ENCODE measurements at regions not wholly inside any gene's neighbourhood (a gene's known extent, or its start where the extent isn't known, plus 50 kb on each side); places are given as distances from the start of the nearest gene placed in this dataset.

- no peak overlapping the region for H3K4me3 ChIP-seq (ENCODE audit: low read depth, low read length)
- no peak overlapping the region for H2AFZ ChIP-seq (ENCODE audit: low read length, unreplicated experiment)
- H3K4me1 ChIP-seq (ENCODE audit: control insufficient read depth, insufficient read depth, low read length, unreplicated experiment) = no peaks in the 10 kb centered on the region
- no peaks in the 10 kb centered on the region for H3K79me2 ChIP-seq (ENCODE audit: control insufficient read depth, insufficient read depth, low read length, unreplicated experiment)
- H3K36me3 ChIP-seq (ENCODE audit: insufficient read depth, low read length) = no peaks in the 10 kb centered on the region
- peaks cover 39% of the 10 kb centered on the region for H3K27me3 ChIP-seq (ENCODE audit: insufficient read depth, low read length)
- no peak overlapping the region for H3K27ac ChIP-seq (ENCODE audit: low read depth, low read length)
Observed at GRCh38 chr4:4808086-4808485, 51.4 kb upstream of the MSX1 start.

GRCh38 chr4:4805887-4806286 lies 53.6 kb upstream of the MSX1 start:
- no peaks in the 10 kb centered on the region for H3K4me1 ChIP-seq (ENCODE audit: control insufficient read depth, insufficient read depth, low read length, unreplicated experiment)
- no peaks in the 10 kb centered on the region for H3K79me2 ChIP-seq (ENCODE audit: control insufficient read depth, insufficient read depth, low read length, unreplicated experiment)
- no peak overlapping the region for H3K27ac ChIP-seq (ENCODE audit: low read depth, low read length)
- H3K4me3 ChIP-seq (ENCODE audit: low read depth, low read length) = no peak overlapping the region
- no peaks in the 10 kb centered on the region for H3K36me3 ChIP-seq (ENCODE audit: insufficient read depth, low read length)
- H2AFZ ChIP-seq (ENCODE audit: low read length, unreplicated experiment) = no peak overlapping the region
- H3K27me3 ChIP-seq (ENCODE audit: insufficient read depth, low read length) = peaks cover 18% of the 10 kb centered on the region

GRCh38 chr4:4803912-4804296 lies 55.6 kb upstream of the MSX1 start:
- H3K27ac ChIP-seq (ENCODE audit: low read depth, low read length) = no peak overlapping the region
- H3K4me3 ChIP-seq (ENCODE audit: low read depth, low read length) = no peak overlapping the region
- H2AFZ ChIP-seq (ENCODE audit: low read length, unreplicated experiment) = no peak overlapping the region
- H3K79me2 ChIP-seq (ENCODE audit: control insufficient read depth, insufficient read depth, low read length, unreplicated experiment) = no peaks in the 10 kb centered on the region
- no peaks in the 10 kb centered on the region for H3K36me3 ChIP-seq (ENCODE audit: insufficient read depth, low read length)
- peaks cover under 1% of the 10 kb centered on the region; the same call in 1 of the 2 replicates for H3K27me3 ChIP-seq (ENCODE audit: insufficient read depth, low read length)
- H3K4me1 ChIP-seq (ENCODE audit: control insufficient read depth, insufficient read depth, low read length, unreplicated experiment) = peaks cover 5% of the 10 kb centered on the region

- H3K79me2 ChIP-seq (ENCODE audit: control insufficient read depth, insufficient read depth, low read length, unreplicated experiment) = no peaks in the 10 kb centered on the region
- no peak overlapping the region for H2AFZ ChIP-seq (ENCODE audit: low read length, unreplicated experiment)
- H3K36me3 ChIP-seq (ENCODE audit: insufficient read depth, low read length) = no peaks in the 10 kb centered on the region
- no peak overlapping the region for H3K27ac ChIP-seq (ENCODE audit: low read depth, low read length)
- no peaks in the 10 kb centered on the region for H3K27me3 ChIP-seq (ENCODE audit: insufficient read depth, low read length)
- H3K4me1 ChIP-seq (ENCODE audit: control insufficient read depth, insufficient read depth, low read length, unreplicated experiment) = peaks cover 5% of the 10 kb centered on the region
- H3K4me3 ChIP-seq (ENCODE audit: low read depth, low read length) = no peak overlapping the region
Observed at GRCh38 chr4:4803216-4803911, 56.1 kb upstream of the MSX1 start.

- no peaks in the 10 kb centered on the region for H3K36me3 ChIP-seq (ENCODE audit: insufficient read depth, low read length)
- H3K4me1 ChIP-seq (ENCODE audit: control insufficient read depth, insufficient read depth, low read length, unreplicated experiment) = peaks cover 5% of the 10 kb centered on the region
- H3K79me2 ChIP-seq (ENCODE audit: control insufficient read depth, insufficient read depth, low read length, unreplicated experiment) = no peaks in the 10 kb centered on the region
- H3K27ac ChIP-seq (ENCODE audit: low read depth, low read length) = no peak overlapping the region
- peaks cover 17% of the 10 kb centered on the region; the same call in 1 of the 2 replicates for H3K27me3 ChIP-seq (ENCODE audit: insufficient read depth, low read length)
- peak overlapping the region; percentile 55 for H3K4me3 ChIP-seq (ENCODE audit: low read depth, low read length)
- H2AFZ ChIP-seq (ENCODE audit: low read length, unreplicated experiment) = peak overlapping the region; percentile 52
Observed at GRCh38 chr4:4800646-4801408, 58.6 kb upstream of the MSX1 start.

GRCh38 chr4:4794421-4794820 lies 65.0 kb upstream of the MSX1 start:
- no peaks in the 10 kb centered on the region for H3K79me2 ChIP-seq (ENCODE audit: control insufficient read depth, insufficient read depth, low read length, unreplicated experiment)
- H3K4me1 ChIP-seq (ENCODE audit: control insufficient read depth, insufficient read depth, low read length, unreplicated experiment) = no peaks in the 10 kb centered on the region
- H3K27ac ChIP-seq (ENCODE audit: low read depth, low read length) = no peak overlapping the region
- H3K36me3 ChIP-seq (ENCODE audit: insufficient read depth, low read length) = no peaks in the 10 kb centered on the region
- H3K27me3 ChIP-seq (ENCODE audit: insufficient read depth, low read length) = peaks cover 27% of the 10 kb centered on the region
- no peak overlapping the region for H2AFZ ChIP-seq (ENCODE audit: low read length, unreplicated experiment)
- no peak overlapping the region for H3K4me3 ChIP-seq (ENCODE audit: low read depth, low read length)

GRCh38 chr4:4792466-4792865 lies 67.0 kb upstream of the MSX1 start:
- no peaks in the 10 kb centered on the region for H3K36me3 ChIP-seq (ENCODE audit: insufficient read depth, low read length)

GRCh38 chr4:4791299-4792111 lies 68.0 kb upstream of the MSX1 start:
- no peak overlapping the region for H3K27ac ChIP-seq (ENCODE audit: low read depth, low read length)
- no peaks in the 10 kb centered on the region for H3K4me1 ChIP-seq (ENCODE audit: control insufficient read depth, insufficient read depth, low read length, unreplicated experiment)
- no peak overlapping the region for H2AFZ ChIP-seq (ENCODE audit: low read length, unreplicated experiment)
- peaks cover 14% of the 10 kb centered on the region for H3K27me3 ChIP-seq (ENCODE audit: insufficient read depth, low read length)
- H3K79me2 ChIP-seq (ENCODE audit: control insufficient read depth, insufficient read depth, low read length, unreplicated experiment) = no peaks in the 10 kb centered on the region
- no peaks in the 10 kb centered on the region for H3K36me3 ChIP-seq (ENCODE audit: insufficient read depth, low read length)
- H3K4me3 ChIP-seq (ENCODE audit: low read depth, low read length) = no peak overlapping the region

More at GRCh38 chr4:4792466-4792865, 67.0 kb upstream of the MSX1 start:
- no peaks in the 10 kb centered on the region for H3K79me2 ChIP-seq (ENCODE audit: control insufficient read depth, insufficient read depth, low read length, unreplicated experiment)
- no peak overlapping the region for H3K27ac ChIP-seq (ENCODE audit: low read depth, low read length)
- H3K4me3 ChIP-seq (ENCODE audit: low read depth, low read length) = peak overlapping the region; percentile 23
- H3K4me1 ChIP-seq (ENCODE audit: control insufficient read depth, insufficient read depth, low read length, unreplicated experiment) = no peaks in the 10 kb centered on the region
- peaks cover 24% of the 10 kb centered on the region for H3K27me3 ChIP-seq (ENCODE audit: insufficient read depth, low read length)
- peak overlapping the region; percentile 2 for H2AFZ ChIP-seq (ENCODE audit: low read length, unreplicated experiment)

GRCh38 chr4:4789462-4789861 lies 70.0 kb upstream of the MSX1 start:
- H3K36me3 ChIP-seq (ENCODE audit: insufficient read depth, low read length) = no peaks in the 10 kb centered on the region
- H3K27me3 ChIP-seq (ENCODE audit: insufficient read depth, low read length) = peaks cover 7% of the 10 kb centered on the region; the same call in 1 of the 2 replicates
- no peak overlapping the region for H3K27ac ChIP-seq (ENCODE audit: low read depth, low read length)
- H2AFZ ChIP-seq (ENCODE audit: low read length, unreplicated experiment) = no peak overlapping the region
- no peaks in the 10 kb centered on the region for H3K79me2 ChIP-seq (ENCODE audit: control insufficient read depth, insufficient read depth, low read length, unreplicated experiment)
- no peak overlapping the region for H3K4me3 ChIP-seq (ENCODE audit: low read depth, low read length)
- H3K4me1 ChIP-seq (ENCODE audit: control insufficient read depth, insufficient read depth, low read length, unreplicated experiment) = no peaks in the 10 kb centered on the region

- no peaks in the 10 kb centered on the region for H3K4me1 ChIP-seq (ENCODE audit: control insufficient read depth, insufficient read depth, low read length, unreplicated experiment)
- no peak overlapping the region for H3K4me3 ChIP-seq (ENCODE audit: low read depth, low read length)
- no peak overlapping the region for H2AFZ ChIP-seq (ENCODE audit: low read length, unreplicated experiment)
- H3K36me3 ChIP-seq (ENCODE audit: insufficient read depth, low read length) = no peaks in the 10 kb centered on the region
- no peaks in the 10 kb centered on the region for H3K79me2 ChIP-seq (ENCODE audit: control insufficient read depth, insufficient read depth, low read length, unreplicated experiment)
- no peaks in the 10 kb centered on the region for H3K27me3 ChIP-seq (ENCODE audit: insufficient read depth, low read length)
- no peak overlapping the region for H3K27ac ChIP-seq (ENCODE audit: low read depth, low read length)
Observed at GRCh38 chr4:4788573-4788972, 70.9 kb upstream of the MSX1 start.

Measured in ACC112 (cell line).